Activated B cell treated with CpG ODN at 0.5 μM for 24 hours (primary cell): ENCODE measurements at regions not wholly inside any gene's neighbourhood (a gene's known extent, or its start where the extent isn't known, plus 50 kb on each side); places are given as distances from the start of the nearest gene placed in this dataset.

Source experiments
- ATAC-seq: fragments of 200-7000 bp; cut with Tn5 transposase; one replicate; pipeline ENCODE4 v1.10.0; 2021; ENCODE audit warnings: low read depth, mild to moderate bottlenecking, moderate library complexity
- CTCF ChIA-PET: fragments of 350-600 bp; sonication (Branson Sonifier 250); formaldehyde crosslinking; loops from one replicate; lab custom pipeline; 2021; ENCODE audit warnings: antibody characterized with exemption; lab: Charles Lee
- POLR2A ChIA-PET: fragments of 350-600 bp; sonication (Branson Sonifier 250); formaldehyde crosslinking; loops from one replicate; lab custom pipeline; 2021; ENCODE audit warnings: antibody characterized with exemption; lab: Charles Lee
- DNase-seq: peaks from one replicate; pipeline ENCODE4 v3.0.0; 2022
- H3K27ac Mint-ChIP-seq: one replicate; pipeline ENCODE4 v1.8.0; 2020; ENCODE audit warnings: mixed read lengths
- H3K27me3 Mint-ChIP-seq: one replicate; pipeline ENCODE4 v1.8.0; 2021; ENCODE audit warnings: mixed read lengths
- H3K36me3 Mint-ChIP-seq: one replicate; pipeline ENCODE4 v1.8.0; 2021; ENCODE audit warnings: low read depth, mixed read lengths
- H3K4me1 Mint-ChIP-seq: one replicate; pipeline ENCODE4 v1.8.0; 2021; ENCODE audit warnings: mixed read lengths
- H3K4me3 Mint-ChIP-seq: one replicate; pipeline ENCODE4 v1.8.0; 2020; ENCODE audit warnings: mild to moderate bottlenecking, mixed read lengths
- H3K9me3 Mint-ChIP-seq: one replicate; pipeline ENCODE4 v1.8.0; 2020; ENCODE audit warnings: mixed read lengths
- CTCF ChIP-seq: fragments of 200-600 bp; IDR thresholded peaks from one replicate; pipeline ENCODE4 v1.8.0; 2022; ENCODE audit warnings: antibody characterized with exemption, mild to moderate bottlenecking
- intact Hi-C: fragments of 100-400 bp; cut with micrococcal nuclease; formaldehyde crosslinking; loops from one replicate; pipeline ENCODE4 v1.15.1; 2024

- CTCF ChIA-PET = interaction anchor here (1.2 kb wide), 1 partner anchor 10 kb away, joined by 3 read pairs; no protein-coding TSS in a partner anchor
- intact Hi-C loops = no loop called here
- no peak for TF ChIP-seq CTCF
- no peak overlapping the region for H3K27ac Mint-ChIP-seq
- H3K27me3 Mint-ChIP-seq = peaks cover 3% of the 10 kb centered on the region
- H3K4me3 Mint-ChIP-seq = no peak overlapping the region
- H3K9me3 Mint-ChIP-seq = no peaks in the 10 kb centered on the region
- POLR2A ChIA-PET = no interaction called here
- ATAC-seq (no peak), DNase-seq (no peak)
- H3K4me1 Mint-ChIP-seq = peaks cover 25% of the 10 kb centered on the region
- H3K36me3 Mint-ChIP-seq = no peaks in the 10 kb centered on the region
Measured at GRCh38 chr15:66905185-66905584, 160.2 kb upstream of the SMAD3 start.

- no peak for ATAC-seq
- H3K4me3 Mint-ChIP-seq = no peak overlapping the region
- H3K9me3 Mint-ChIP-seq = no peaks in the 10 kb centered on the region
- H3K4me1 Mint-ChIP-seq = peaks cover 25% of the 10 kb centered on the region
- H3K36me3 Mint-ChIP-seq = no peaks in the 10 kb centered on the region
- POLR2A ChIA-PET = no interaction called here
- H3K27ac Mint-ChIP-seq = no peak overlapping the region
- intact Hi-C loops = no loop called here
- no peak for TF ChIP-seq CTCF
- CTCF ChIA-PET = no interaction called here
- DNase-seq = no peak
- H3K27me3 Mint-ChIP-seq = peaks cover 3% of the 10 kb centered on the region
Measured at GRCh38 chr15:66905954-66906353, 159.4 kb upstream of the SMAD3 start.

GRCh38 chr15:66906668-66907614 lies 158.5 kb upstream of the SMAD3 start:
- ATAC-seq (no peak), DNase-seq (no peak)
- Mint-ChIP-seq H3K4me1 (peaks cover 27% of the 10 kb centered on the region), H3K9me3 (no peaks in the 10 kb centered on the region), H3K27me3 (peaks cover 3% of the 10 kb centered on the region), H3K36me3 (no peaks in the 10 kb centered on the region), H3K4me3 (no peak overlapping the region), H3K27ac (no peak overlapping the region)
- CTCF ChIA-PET = no interaction called here
- POLR2A ChIA-PET = no interaction called here
- intact Hi-C loops = no loop called here
- no peak for TF ChIP-seq CTCF

- H3K4me1 Mint-ChIP-seq = peaks cover 35% of the 10 kb centered on the region
- no peak overlapping the region for H3K4me3 Mint-ChIP-seq
- TF ChIP-seq CTCF = no peak
- no peak for DNase-seq
- peaks cover 3% of the 10 kb centered on the region for H3K27me3 Mint-ChIP-seq
- intact Hi-C loops = no loop called here
- H3K36me3 Mint-ChIP-seq = no peaks in the 10 kb centered on the region
- H3K9me3 Mint-ChIP-seq = no peaks in the 10 kb centered on the region
- peak overlapping the region; percentile 61 for H3K27ac Mint-ChIP-seq
- POLR2A ChIA-PET = no interaction called here
- CTCF ChIA-PET = interaction anchor here (0.8 to 1.3 kb wide), 3 partner anchors 38 to 396 kb away, joined by 3 to 6 read pairs (median 4); no protein-coding TSS in a partner anchor
- peak; percentile 53 for ATAC-seq
Measured at GRCh38 chr15:66907826-66908743, 157.3 kb upstream of the SMAD3 start.

- Mint-ChIP-seq H3K4me1 (peaks cover 34% of the 10 kb centered on the region), H3K9me3 (no peaks in the 10 kb centered on the region), H3K27ac (peak overlapping the region; percentile 61), H3K4me3 (no peak overlapping the region), H3K27me3 (peaks cover 2% of the 10 kb centered on the region), H3K36me3 (no peaks in the 10 kb centered on the region)
- intact Hi-C loops = no loop called here
- no peak for DNase-seq
- no peak for ATAC-seq
- ChIA-PET POLR2A (no interaction called here), CTCF (interaction anchor here (0.8 to 1.3 kb wide), 3 partner anchors 38 to 395 kb away, joined by 3 to 6 read pairs (median 4); no protein-coding TSS in a partner anchor)
- TF ChIP-seq CTCF = no peak
Measured at GRCh38 chr15:66908744-66909095, 156.7 kb upstream of the SMAD3 start.
